ENCODE measurements at regions not wholly inside any gene's neighbourhood (a gene's known extent, or its start where the extent isn't known, plus 50 kb on each side); places are given as distances from the start of the nearest gene placed in this dataset.
"Not testable (repeated sequence)": the region's sequence is repeated elsewhere in the genome, so short reads cannot be mapped to it uniquely, and the experiment has no call there.

GRCh38 chr13:65435590-65435989 lies 1794.5 kb downstream of the PCDH9 start:
- no peak for DNase-seq (ENCODE audit: low read depth in 4 of 4, low spot score in 1 of 4)

GRCh38 chr13:65417953-65418352 lies 1812.2 kb downstream of the PCDH9 start:
- no peak for DNase-seq (ENCODE audit: low read depth in 4 of 4, low spot score in 1 of 4)

- DNase-seq (ENCODE audit: low read depth in 4 of 4, low spot score in 1 of 4) = no peak
Measured at GRCh38 chr13:65416784-65417183, 1813.4 kb downstream of the PCDH9 start.

DNA sequence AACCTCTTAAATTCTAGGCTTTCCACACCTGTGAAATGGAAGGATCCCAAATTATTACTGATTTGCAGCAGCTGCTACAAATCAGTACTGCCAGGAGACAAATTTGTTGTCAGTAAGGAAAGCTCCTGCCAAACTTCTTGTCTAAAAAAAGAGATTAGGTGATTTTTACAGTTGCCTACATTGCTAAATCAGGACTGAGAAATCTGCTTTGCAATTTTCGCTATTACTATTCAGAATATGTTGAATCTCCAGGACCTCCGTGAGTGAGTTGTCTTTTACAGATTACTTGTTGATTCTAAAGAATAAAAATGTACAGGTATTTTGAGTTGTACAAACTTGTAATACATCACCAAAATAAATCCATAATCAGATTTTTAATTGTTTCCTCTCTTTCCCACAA lies 1815.9 kb downstream of the PCDH9 start:
- DNase-seq (ENCODE audit: low read depth in 4 of 4, low spot score in 1 of 4) = no peak

DNA sequence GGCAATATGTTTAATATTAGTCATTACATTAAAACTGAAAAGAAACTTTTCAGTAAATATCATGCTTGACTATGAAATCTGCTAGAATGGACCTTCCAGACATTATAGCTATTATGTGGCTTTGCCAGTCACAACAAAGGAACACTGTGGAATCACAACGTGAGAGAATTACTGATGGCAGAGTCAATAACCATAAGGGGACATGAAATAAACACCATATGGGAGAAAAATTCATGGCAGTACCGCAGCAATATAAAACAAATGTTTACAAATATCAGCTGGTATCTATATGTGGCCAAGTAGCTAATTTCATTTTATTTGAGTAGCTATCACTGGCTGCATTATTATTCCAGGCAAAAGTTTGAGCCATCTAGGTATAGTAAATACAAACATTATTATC lies 1818.6 kb downstream of the PCDH9 start:
- DNase-seq (ENCODE audit: low read depth in 4 of 4, low spot score in 1 of 4) = no peak

- no peak for DNase-seq (ENCODE audit: low read depth in 4 of 4, low spot score in 1 of 4)
Measured at GRCh38 chr13:65410791-65411190, 1819.3 kb downstream of the PCDH9 start.

DNA sequence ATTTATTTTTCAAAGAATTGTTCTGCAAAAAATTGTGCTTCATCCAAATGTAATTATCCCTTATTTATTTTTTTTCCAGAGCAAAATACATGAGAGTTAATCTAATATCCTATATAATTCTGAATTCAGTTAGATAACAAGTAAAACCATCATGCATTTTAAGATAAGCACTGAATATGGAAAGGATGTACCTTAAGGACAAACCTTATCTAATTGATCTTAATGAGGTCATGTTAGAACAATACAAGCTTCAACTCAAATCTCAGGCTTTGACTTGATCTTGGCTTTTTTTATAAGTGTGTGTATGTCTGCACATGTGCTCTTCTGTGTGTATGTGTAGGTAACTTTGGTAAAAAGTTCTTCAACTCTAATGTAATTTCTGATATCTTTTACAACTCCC lies 1828.8 kb downstream of the PCDH9 start:
- DNase-seq (ENCODE audit: low read depth in 4 of 4, low spot score in 1 of 4) = no peak

GRCh38 chr13:65400702-65401101 lies 1829.4 kb downstream of the PCDH9 start:
- DNase-seq (ENCODE audit: low read depth in 4 of 4, low spot score in 1 of 4) = no peak

GRCh38 chr13:65387743-65388347 lies 1842.3 kb downstream of the PCDH9 start:
- DNase-seq (ENCODE audit: low read depth in 4 of 4, low spot score in 1 of 4) = no peak

DNA sequence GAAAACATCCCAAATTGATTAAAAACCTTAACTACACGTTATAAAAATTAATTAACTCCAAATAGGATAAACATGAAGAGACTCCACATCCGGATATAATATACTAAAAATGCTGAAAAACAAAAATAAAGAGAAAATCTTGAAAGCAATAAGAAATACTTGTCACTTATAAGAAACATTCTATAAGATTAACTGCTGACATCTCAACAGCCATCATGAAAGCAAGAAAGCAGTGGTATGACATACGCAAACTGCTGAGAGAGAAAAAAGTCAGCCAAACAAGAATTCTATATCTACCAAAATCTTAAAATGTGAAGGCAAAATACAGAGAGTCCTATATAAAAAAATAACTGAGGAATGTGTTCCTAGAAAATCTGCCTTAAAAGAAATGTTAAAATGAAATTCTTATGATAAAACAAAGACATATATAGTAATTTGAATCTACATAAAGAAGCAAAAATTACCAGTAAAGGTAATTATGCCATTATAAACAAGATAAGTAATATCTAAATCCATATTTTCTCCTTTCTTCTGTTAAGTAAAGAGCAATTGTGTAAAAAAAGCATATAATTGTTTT lies 1851.1 kb downstream of the PCDH9 start:
- no peak for DNase-seq (ENCODE audit: low read depth in 4 of 4, low spot score in 1 of 4)

DNA sequence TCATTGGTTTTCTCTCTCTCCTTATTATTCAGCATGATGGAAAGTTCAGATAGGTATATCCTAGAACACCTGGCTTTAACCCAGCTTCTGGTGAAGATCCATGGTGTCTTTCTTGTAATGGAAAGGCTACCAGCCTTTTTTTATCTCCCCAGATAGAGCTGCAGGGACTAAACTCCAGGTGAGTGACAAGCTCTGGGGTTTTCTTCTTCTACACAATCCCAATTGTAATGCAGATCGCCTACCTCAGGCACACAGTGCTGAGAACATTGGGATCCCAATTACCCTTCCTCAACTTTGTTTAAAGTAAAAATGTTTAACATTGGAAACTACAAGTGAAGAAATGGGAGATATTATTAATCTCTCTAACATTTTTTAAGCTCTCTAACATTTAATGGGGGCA lies 1851.7 kb downstream of the PCDH9 start:
- no peak for DNase-seq (ENCODE audit: low read depth in 4 of 4, low spot score in 1 of 4)

- DNase-seq (ENCODE audit: low read depth in 4 of 4, low spot score in 1 of 4) = no peak
Measured at GRCh38 chr13:65368832-65369231, 1861.3 kb downstream of the PCDH9 start.

DNA sequence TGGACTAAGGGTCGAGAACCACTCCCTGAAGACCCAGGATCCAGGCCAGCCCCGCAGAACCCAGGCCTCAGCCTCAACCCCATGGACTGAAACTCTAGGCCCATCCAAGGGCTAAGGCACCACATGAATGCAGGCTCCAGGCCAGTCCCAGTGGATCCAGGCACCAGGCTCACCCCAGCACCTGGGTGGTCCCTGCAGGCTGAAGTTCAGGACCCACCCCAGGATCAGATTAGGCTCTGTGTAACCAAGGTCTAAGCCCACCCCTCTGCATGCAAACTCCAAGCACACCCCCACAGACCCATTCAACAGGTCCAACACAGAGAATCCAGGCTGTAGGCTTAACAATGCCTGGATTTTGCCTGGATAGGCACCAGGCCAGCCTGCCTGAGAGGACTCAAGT lies 1876.2 kb downstream of the PCDH9 start:
- no peak for DNase-seq (ENCODE audit: low read depth in 4 of 4, low spot score in 1 of 4)

- DNase-seq (ENCODE audit: low read depth in 4 of 4, low spot score in 1 of 4) = not testable (repeated sequence)
Measured at GRCh38 chr13:65353150-65353549, 1877.0 kb downstream of the PCDH9 start.

DNA sequence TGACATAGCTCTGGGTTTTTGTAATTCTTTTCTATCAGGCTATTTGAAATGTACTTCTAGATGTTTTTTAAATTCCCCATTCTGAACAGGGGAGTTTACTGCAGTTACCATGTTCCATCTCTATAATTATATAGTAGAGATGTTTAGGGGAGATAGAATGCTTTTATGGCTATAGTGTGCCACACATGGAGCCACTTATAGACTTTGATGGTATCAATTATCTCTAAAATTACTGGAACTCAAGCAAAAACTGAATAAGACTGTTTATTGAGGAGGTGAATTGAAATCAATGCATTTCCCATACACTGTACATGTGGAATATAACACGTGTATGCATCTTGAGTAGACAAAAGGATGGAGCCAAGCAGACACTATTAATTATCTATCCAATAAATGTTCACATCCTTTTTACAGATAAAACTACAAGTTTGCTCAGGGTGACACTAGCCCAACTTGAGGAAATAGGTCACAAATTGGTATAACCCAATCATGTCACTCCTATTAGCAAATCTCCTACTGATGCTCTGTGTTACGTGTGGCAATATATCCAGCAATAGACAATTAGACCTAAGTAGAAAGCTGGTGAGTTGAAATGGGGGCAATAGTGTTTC lies 1882.6 kb downstream of the PCDH9 start:
- DNase-seq (ENCODE audit: low read depth in 4 of 4, low spot score in 1 of 4) = no peak

DNA sequence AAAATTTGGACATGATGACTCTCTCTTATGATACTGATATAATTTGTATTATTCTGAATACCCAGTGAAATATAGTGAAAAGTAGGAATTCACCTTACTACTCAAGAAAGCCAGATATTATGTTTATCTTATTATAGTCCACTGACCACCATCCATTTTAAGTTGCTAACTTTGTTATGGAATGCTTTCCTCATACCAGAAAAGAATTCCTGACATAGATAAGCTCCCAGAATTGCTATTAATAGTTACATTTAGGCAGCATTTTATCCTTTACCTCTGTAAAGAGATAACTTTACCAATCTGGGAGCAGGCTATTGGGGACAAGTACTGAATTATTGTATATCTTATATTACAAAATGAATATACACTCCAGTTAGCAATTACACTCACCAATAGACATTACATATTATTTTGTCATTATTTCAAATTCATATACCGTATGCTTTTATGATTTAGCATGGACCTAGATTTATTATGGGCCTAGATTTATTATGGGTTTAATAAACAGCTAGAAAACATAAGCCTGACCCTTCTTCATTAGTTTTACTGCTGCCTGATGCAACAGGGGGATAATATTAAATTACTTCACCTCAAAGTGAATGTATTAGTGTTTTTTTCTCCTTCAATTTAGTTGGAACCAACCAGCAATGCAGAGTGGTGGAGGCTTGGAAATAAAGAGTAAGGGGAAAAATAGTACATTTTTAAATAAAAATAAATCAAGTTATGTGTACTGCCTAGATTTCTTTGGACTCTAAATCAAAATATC lies 1886.1 kb downstream of the PCDH9 start:
- DNase-seq (ENCODE audit: low read depth in 4 of 4, low spot score in 1 of 4) = no peak

GRCh38 chr13:65342541-65343337 lies 1887.4 kb downstream of the PCDH9 start:
- no peak for DNase-seq (ENCODE audit: low read depth in 4 of 4, low spot score in 1 of 4)

DNA sequence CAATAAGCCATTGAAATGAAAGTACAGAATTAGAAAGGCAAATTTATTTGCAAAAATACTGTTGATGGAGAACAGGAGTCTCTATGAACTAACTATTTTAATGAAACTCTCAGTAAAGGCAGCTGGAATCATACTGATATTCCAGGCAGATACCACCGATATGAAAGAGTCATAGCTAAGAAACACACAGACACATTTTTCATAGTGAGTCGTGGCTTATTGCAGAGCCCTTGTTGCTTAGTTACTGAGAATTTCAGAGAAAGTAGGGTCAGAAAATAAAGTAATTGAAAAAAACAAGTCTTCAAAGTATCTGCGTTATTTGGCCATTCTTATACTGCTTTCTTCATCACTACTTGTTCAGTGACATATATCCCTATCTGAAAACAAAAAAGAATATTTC lies 1890.9 kb downstream of the PCDH9 start:
- no peak for DNase-seq (ENCODE audit: low read depth in 4 of 4, low spot score in 1 of 4)

- DNase-seq (ENCODE audit: low read depth in 4 of 4, low spot score in 1 of 4) = no peak
Measured at GRCh38 chr13:65336916-65337315, 1893.2 kb downstream of the PCDH9 start.

DNA sequence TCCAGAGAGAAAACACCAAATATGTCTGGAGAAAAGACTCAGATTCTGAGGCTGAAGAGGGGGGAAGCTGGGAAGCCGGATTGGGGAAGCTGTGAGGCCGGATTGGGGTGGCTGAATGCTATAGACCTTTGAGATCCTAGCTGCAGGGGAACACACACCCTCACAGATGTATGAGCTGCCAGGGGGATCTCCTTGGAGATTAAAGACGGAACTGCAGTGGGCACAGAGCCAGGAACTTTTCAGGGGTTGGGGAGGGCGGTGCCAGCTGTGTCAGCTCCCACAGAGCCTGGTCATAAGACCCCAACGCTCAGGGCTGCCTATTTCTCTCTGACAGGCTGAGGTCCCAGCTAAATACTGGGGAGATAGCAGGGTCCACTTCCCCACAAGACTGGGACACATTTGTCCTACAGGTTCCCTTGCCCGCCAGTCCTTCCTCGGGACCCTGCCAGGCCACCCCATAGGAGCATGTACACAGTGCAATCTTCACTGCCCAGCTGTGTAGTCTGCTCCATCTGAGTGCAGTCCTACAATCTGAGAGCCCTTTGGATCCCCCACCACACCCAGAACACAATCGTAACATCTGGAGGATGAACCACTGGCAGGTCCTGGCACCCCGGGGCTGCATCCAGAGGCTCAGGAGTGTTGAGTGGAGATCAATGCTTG lies 1893.9 kb downstream of the PCDH9 start:
- no peak for DNase-seq (ENCODE audit: low read depth in 4 of 4, low spot score in 1 of 4)

GRCh38 chr13:65330691-65331090 lies 1899.4 kb downstream of the PCDH9 start:
- DNase-seq (ENCODE audit: low read depth in 4 of 4, low spot score in 1 of 4) = no peak
